Left lung (tissue), 4 donors: ENCODE measurements at regions not wholly inside any gene's neighbourhood (a gene's known extent, or its start where the extent isn't known, plus 50 kb on each side); places are given as distances from the start of the nearest gene placed in this dataset.

Experiments
- ATAC-seq: fragments of 200-7000 bp; cut with Tn5 transposase; one replicate; pipeline ENCODE4 v1.9.1; 2020; ENCODE audit warnings: moderate library complexity
- DNase-seq, 4 donors: peaks; one replicate each; pipeline ENCODE4 v3.0.0-alpha.2; 2013 to 2020
- H3K27ac ChIP-seq, 2 donors: fragments of 200-600 bp; sonication (generic) in 1 of 2; one replicate each; pipeline versions ENCODE4 v1.5.0 to v1.8.0; 2020 to 2021
- H3K27me3 ChIP-seq, 2 donors: fragments of 200-600 bp; sonication (generic) in 1 of 2; one replicate each; pipeline versions ENCODE4 v1.5.0 to v1.8.0; 2020 to 2021
- H3K36me3 ChIP-seq, 2 donors: fragments of 200-600 bp; sonication (generic) in 1 of 2; one replicate each; pipeline versions ENCODE4 v1.5.0 to v1.8.0; 2020 to 2021
- H3K4me1 ChIP-seq, 2 donors: fragments of 200-600 bp; one replicate each; pipeline ENCODE4 v1.8.0; 2021
- H3K4me3 ChIP-seq, 2 donors: fragments of 200-600 bp; sonication (generic) in 1 of 2; one replicate each; pipeline versions ENCODE4 v1.5.0 to v1.8.0; 2020 to 2021; ENCODE audit warnings: mild to moderate bottlenecking in 1 of 2
- H3K9me3 ChIP-seq, 2 donors: fragments of 200-600 bp; sonication (generic) in 1 of 2; one replicate each; pipeline versions ENCODE4 v1.5.0 to v1.8.0; 2020 to 2021
- CTCF ChIP-seq, 2 donors: fragments of 200-600 bp; sonication (generic) in 1 of 2; IDR thresholded peaks; one replicate each; pipeline versions ENCODE4 v1.5.0 to v1.8.0; 2021; ENCODE audit warnings: antibody characterized with exemption in 2 of 2
- intact Hi-C, 2 donors: fragments of 100-400 bp; cut with DNase I; formaldehyde crosslinking; loops; one replicate each; pipeline versions ENCODE4 v1.11.2 to v1.14.2; 2022
- donor health status: DM: no; HTN: yes; CAD: no.
- donor health status: DM: no; HTN: no; CAD: no.

GRCh38 chr10:52703451-52703850 lies 69.1 kb downstream of the MBL2 start:
- Histone ChIP-seq H3K4me3 (no peak overlapping the region), H3K27me3 (no peaks in the 10 kb centered on the region), H3K27ac (no peak overlapping the region), H3K4me1 (no peaks in the 10 kb centered on the region), H3K9me3 (no peaks in the 10 kb centered on the region), H3K36me3 (no peaks in the 10 kb centered on the region)
- DNase-seq (no peak), ATAC-seq (no peak)
- intact Hi-C loops, result no loop called here
- TF ChIP-seq CTCF (IDR thresholded peaks at IDR 0.05), result no peak

GRCh38 chr10:52703898-52704297 lies 68.7 kb downstream of the MBL2 start:
- Histone ChIP-seq H3K27ac (no peak overlapping the region), H3K36me3 (no peaks in the 10 kb centered on the region), H3K4me3 (no peak overlapping the region), H3K9me3 (no peaks in the 10 kb centered on the region), H3K27me3 (no peaks in the 10 kb centered on the region), H3K4me1 (no peaks in the 10 kb centered on the region)
- DNase-seq (no peak), ATAC-seq (no peak)
- intact Hi-C loops, result no loop called here
- TF ChIP-seq CTCF (IDR thresholded peaks at IDR 0.05), result no peak

GRCh38 chr10:52706332-52707070 lies 66.1 kb downstream of the MBL2 start:
- Histone ChIP-seq H3K4me3 (no peak overlapping the region), H3K36me3 (no peaks in the 10 kb centered on the region), H3K27me3 (no peaks in the 10 kb centered on the region), H3K4me1 (no peaks in the 10 kb centered on the region), H3K27ac (no peak overlapping the region), H3K9me3 (no peaks in the 10 kb centered on the region)
- TF ChIP-seq CTCF (IDR thresholded peaks at IDR 0.05), result no peak
- ATAC-seq (no peak), DNase-seq (no peak)
- intact Hi-C loops, result no loop called here
